Activated T-helper 1 cell treated with anti-CD3 and anti-CD28 coated beads, Interleukin-2, amount 50 U/mL, for 16 hours (primary cell): ENCODE measurements at regions not wholly inside any gene's neighbourhood (a gene's known extent, or its start where the extent isn't known, plus 50 kb on each side); places are given as distances from the start of the nearest gene placed in this dataset.

Experiments used
- DNase-seq, 2 donors: peaks; one replicate each; pipeline ENCODE4 v3.0.0-alpha.2; 2020; ENCODE audit warnings: low read depth in 1 of 2, low spot score in 1 of 2

DNA sequence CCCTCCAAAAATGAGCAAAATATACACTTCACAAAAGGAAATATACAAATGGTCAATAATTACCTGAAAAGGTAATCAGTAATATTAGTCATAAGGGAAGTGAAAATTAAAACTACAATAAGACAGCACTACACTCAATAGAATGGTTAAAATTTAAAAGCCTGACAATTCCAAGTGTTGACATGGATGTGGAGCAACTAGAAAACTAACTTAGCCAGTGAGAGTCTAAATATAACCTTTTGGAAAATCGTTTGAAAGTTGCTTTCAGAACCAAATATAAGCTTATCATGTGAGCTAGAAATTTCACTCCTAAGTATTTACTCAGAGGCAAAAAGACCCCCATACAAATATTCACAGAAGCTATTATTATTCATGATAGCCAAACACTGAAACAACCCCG, 105.1 kb upstream of the MVB12B start:
- DNase-seq, result no peak

GRCh38 chr9:126222363-126222834, 104.2 kb upstream of the MVB12B start:
- no peak for DNase-seq

GRCh38 chr9:126222835-126223431, 103.7 kb upstream of the MVB12B start:
- no peak for DNase-seq

DNA sequence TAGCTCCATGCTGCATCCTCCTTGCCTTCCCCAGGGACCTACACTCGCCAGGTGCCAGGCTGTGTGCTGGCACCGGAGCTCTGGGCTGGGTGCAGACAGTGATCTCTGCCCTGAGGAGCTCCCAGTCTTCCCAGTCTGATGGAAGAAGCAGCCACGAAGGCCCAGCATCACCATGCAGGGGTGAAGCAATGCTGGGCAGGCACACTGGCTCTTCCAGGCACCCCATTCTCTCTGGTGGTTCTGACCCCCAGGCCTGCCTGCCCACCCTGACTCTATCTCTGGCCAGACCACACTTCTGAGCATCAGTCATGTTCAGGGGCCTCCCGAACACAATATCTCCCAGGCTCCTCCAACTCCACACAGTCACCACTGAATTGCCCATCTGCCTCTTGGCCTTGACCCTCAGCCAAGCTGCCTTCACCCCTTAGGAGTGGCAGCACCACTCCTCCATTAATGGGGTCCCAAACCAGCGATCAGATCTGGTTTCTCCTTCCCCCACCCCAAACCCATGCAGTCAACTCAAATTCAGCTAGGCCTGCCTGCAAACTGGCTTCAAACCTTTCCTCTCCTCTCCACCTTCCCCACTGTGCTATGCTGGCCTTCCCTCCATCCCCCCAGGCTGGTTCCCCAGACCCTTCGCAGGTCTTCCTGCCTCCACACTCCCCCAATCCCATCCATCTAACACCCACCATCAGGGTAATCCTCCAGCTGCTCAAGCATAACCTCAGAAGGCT, 102.7 kb upstream of the MVB12B start:
- no peak for DNase-seq

GRCh38 chr9:126225611-126226609, 100.7 kb upstream of the MVB12B start:
- DNase-seq, result no peak

DNA sequence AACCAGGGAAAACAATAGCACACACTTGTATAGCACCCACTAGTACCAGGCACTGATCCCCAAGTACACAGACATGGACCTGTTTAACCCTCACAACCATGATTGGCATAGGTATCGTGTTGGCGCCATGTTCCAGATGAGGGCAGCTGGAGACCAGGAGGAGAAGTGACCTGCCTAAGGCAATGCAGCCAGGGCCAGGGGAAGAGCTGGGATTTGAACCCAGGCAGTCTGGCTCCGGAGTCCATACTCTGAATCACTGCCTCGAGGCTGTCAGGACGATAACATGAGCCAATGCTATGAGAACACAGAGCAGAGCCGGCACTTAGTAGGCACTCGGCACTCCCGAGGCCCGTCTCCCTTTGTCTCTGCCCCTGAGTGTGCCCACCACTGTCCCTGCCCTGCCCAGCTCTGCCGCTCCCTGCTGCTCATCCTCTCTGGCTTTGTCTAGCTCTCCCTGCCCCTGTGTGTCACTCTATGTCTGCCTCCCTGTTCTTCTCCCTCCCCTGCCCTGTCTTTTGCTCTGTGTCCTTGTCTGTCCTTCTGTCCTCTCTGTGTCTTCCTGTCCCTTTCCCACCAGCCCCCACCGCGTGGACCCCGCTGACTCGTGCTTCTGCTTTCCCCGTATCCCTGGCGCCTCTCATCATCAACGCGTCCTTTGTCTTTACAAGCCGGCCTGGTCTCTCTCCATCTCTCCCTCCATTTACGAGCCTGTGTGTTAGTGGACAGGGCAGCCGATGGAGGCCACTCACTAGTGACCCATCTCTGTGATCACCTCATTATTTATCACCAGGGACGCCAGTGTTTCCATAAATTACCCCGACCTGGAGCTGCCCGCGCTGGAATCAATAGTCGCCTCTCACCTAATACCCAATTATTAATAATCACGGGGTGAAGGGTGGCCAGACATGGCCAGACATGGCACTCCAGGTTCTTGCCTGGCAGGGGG, 99.4 kb upstream of the MVB12B start:
- no peak for DNase-seq

- no peak for DNase-seq
Observed at GRCh38 chr9:126228111-126228780, 98.4 kb upstream of the MVB12B start.

DNA sequence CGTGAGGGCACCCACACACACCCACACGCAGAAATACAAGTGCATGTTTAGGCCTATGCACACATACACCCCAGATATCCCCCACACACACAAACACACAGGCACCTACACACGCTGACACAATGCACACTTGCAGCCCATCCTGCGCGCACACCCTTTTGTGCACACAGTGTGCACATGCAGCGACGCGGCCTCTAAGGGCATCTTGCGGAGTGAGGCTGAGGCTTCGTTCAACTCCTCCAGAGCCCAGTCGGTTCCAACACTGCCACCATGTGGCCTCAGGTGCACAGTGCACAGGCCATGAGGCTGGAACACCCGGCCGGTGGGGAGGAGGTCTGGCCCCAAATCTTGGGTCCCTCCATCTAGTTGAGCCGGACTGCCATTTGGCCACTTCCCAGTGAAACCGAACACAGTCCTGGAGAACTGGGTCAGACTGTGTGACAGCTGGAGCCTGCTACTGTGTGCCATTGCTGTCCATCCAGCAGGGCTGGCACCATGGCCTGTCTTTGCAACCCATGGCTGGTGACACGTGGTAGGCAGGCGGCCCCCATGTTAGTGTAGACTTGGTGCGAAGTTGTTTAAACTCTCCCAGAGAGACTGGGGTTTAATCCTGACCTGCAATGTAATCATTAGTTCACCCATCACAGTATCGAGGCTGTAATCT, 97.7 kb upstream of the MVB12B start:
- DNase-seq, result peak; percentile 29 to 35

GRCh38 chr9:126229501-126229900, 97.1 kb upstream of the MVB12B start:
- no peak for DNase-seq

DNA sequence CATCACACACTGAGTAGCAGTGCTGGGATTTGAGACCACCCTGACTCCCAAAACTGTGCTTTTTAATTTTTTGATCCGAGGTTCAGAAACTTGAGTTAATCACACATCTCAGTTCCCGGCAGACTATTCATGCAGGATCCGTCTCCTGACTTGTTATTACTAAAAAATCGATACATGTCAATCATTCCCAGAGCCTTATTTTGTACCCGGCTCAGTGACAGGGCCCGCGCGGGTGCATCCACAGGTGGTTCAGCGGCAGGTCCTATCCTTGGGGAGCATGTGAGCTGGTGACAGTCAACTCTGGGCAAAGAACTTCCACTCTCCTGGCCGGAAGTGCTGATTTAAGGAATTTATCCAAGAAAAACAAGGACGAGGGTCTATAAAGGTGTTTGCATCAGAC, 95.9 kb upstream of the MVB12B start:
- no peak for DNase-seq

DNA sequence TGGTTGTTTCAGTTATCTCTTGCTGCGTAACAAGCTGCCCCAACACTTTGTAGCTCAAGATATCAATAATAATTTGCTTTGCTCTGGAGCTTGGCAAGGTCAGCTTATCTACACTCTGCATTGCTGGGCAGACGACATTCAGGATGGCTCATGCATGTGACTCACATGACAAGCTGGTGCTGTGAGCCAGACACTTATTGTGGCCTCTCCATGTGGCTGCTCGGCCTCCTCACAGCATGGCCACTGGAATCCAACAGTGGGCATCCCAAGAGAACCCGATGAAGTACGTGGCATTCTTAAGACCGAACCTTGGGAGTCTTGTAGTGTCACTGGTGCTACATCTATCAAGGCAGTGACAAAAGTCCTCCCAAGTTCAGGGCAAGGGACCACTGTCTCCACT, 94.2 kb upstream of the MVB12B start:
- DNase-seq, result no peak

DNA sequence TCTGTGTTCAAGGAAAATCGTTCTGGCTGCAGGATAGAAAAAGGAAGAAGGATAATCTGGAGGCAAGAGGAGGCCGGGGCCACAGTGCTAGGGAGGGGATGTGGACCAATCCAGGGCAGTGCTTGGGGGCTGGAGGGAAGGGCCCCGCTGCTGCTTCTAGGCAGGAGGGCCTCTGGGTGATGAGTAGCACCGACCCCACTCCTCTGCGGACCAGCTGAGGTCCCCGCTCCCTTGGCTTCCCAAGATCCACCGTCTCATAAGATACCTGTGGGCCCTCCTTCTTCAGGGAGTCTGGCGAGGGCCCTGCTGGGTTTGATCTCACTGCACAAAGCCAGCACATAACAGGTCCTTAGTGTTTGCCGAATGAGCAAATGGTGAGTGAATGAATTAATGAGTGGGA, 93.5 kb upstream of the MVB12B start:
- DNase-seq, result no peak

DNA sequence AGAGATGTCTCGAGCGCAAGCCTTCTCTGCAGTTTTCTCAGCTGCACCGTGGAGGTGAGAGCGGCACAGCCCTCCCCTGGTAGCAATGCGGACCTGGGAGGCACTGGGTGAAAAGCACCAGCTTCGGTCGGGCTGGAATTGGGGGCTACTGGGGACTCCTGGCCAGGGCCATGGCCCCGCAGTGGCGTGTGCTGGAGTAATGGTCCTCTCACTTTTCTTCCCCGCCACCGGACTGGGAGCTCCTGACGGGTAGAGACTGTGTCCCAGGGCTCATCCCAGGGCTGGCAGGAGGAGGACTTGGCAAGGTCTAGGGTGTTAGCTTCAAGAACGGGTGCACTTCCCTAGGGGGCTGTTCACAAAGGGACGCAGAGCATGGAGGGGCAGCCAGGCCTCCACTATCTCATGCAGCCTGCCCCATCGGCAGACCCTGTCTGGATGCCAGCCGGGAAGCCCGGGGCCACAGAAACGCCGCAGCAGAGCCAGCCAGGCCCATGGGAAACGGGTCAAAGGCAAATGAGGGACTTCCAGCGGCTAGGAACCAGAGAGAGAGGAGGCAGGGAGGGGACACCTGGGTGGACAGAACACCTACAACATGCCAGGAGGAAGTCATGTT, 92.6 kb upstream of the MVB12B start:
- no peak for DNase-seq

DNA sequence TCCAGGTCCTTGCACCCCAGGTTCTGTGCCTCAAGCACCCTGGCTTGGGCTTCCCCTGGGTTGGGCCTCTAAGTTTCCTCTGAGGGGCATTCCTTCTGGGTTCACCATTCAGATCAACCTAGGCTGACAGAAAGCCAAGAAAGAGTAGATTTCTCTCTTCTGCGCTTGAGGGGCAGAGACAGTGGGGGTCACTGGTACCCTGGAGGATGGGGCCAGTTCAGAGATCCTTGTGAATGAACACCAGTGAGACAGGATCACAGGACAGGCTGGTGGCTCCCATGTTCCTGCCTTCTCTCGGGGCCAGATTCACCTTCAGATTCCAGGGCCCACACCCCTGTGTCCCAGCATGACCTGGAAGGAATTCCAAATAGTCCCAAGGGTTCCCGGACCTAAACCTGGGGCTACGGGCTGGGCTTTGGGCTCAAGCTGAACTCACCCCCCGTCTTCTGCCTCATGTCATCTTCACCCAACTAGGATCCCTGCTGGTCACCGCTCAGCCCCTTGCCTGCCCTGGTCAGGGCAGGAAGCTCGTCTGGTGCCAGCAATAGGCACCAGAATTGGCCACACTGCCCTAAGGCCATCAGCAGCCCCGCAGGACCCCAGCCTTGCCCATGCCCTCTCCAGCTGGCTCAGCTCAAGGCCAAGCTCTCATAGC, 91.8 kb upstream of the MVB12B start:
- no peak for DNase-seq

DNA sequence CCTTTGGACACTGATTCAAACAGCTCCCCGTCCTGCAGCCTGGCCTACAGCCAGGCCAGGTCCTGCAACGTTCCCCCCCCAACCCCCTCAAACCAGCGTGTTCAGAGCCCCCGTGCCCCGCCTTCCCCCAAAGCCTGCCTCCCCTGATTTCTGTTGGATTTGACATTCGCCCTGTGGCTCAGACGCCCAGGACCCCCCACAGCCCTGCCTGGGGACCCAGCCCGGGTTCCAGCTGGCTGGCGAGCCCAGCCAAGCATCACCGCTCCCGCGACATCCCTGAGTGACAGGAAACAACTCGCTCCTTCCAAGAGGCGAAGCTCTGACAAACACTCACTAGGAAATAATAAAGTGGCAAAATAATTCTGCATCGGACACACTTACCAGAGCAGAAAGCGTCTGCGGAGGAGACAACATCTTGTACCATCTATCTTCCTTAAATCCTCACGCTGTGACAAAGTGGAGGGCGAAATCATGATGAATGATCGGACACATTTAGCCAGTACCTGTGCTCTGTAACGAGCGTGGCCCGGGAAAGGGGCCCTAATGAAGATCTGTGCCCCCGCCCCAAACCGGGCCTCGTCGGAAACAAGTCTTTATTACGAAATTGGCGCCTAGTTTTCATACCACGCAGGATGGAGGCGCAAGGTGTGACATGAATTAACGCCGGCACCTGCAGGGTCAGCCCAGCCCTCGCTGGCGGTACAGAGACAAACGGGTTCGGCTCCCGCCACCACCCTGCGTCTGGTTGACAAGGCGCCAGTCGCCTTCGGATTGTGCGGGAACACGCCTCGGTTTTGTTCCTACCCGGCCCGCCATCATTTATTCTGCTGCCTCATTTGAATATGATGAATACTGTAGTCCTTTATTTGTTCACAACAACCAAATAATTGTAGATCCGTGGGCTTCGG, 91.0 kb upstream of the MVB12B start:
- no peak for DNase-seq

DNA sequence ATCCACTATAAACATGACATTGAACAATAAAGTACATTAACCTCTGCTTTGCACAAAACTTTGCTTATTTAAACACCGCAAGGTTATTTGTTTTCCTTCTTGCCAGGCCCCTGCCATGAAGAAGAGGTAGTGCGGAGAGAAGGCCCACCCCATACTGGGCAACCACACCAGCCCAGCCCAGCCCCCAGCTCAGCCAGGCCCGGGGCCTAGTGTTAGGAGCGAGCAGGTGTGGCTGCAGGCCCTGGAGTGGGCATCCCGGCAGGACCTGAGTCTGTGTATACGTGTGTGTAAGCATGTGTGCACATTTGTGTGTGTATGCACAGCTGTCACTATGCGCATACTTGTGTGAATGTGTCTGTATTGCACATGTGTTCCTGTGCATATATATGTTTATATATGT, 90.4 kb upstream of the MVB12B start:
- no peak for DNase-seq

DNA sequence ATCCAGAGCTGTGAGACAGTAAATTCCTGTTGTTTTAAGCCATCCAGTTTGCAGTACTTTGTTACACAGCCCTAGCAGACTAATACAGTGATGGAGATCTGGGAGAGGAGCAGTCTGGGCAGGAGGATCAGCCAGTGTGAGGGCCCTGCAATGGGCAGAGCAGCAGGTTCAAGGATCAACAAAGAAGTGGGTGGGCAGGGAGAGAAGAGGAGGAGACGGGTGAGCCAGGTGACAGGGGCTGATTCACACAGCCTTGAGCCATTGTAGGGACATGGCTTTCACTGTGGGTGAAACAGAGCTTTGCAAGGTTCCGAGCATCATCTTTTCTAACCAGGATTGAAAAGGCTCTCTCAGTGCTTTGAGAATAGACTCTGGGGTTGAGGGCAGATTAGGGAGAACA, 88.2 kb upstream of the MVB12B start:
- no peak for DNase-seq

DNA sequence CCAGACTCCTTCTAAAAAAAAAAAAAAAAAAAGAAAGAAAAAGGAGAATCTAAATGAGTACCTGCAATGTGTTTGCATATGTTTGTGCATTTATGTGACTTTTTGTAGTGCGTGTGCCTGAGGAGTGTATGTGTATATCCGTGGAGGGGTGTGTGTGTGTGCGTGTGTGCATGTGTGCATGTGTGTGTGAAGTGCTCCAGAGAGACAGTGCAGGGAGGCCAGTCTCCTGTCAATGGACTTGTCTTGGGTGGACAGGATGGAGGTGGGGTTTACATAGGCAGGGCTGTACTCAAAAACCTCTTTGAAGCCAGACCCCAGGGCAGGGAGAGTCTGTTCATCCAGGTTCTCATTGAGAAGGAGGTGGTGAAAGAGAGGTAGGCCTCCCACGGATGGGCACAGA, 87.1 kb upstream of the MVB12B start:
- DNase-seq, result no peak
